ENCODE measurements at regions not wholly inside any gene's neighbourhood (a gene's known extent, or its start where the extent isn't known, plus 50 kb on each side); places are given as distances from the start of the nearest gene placed in this dataset.

- no peak overlapping the region for H3K27ac ChIP-seq (ENCODE audit: low read depth, low read length)
- H3K4me1 ChIP-seq (ENCODE audit: control insufficient read depth, insufficient read depth, low read length, unreplicated experiment) = no peaks in the 10 kb centered on the region
- no peak overlapping the region for H2AFZ ChIP-seq (ENCODE audit: low read length, unreplicated experiment)
- no peaks in the 10 kb centered on the region for H3K79me2 ChIP-seq (ENCODE audit: control insufficient read depth, insufficient read depth, low read length, unreplicated experiment)
- H3K27me3 ChIP-seq (ENCODE audit: insufficient read depth, low read length) = peaks cover 13% of the 10 kb centered on the region; the same call in 1 of the 2 replicates
- H3K4me3 ChIP-seq (ENCODE audit: low read depth, low read length) = no peak overlapping the region
- no peaks in the 10 kb centered on the region for H3K36me3 ChIP-seq (ENCODE audit: insufficient read depth, low read length)
These were observed 84.2 kb upstream of the SLC2A1 start for GRCh38 chr1:43042773-43043457.

- no peak overlapping the region for H3K4me3 ChIP-seq (ENCODE audit: low read depth, low read length)
- H3K27ac ChIP-seq (ENCODE audit: low read depth, low read length) = no peak overlapping the region
- no peaks in the 10 kb centered on the region for H3K36me3 ChIP-seq (ENCODE audit: insufficient read depth, low read length)
- peaks cover 13% of the 10 kb centered on the region; the same call in 1 of the 2 replicates for H3K27me3 ChIP-seq (ENCODE audit: insufficient read depth, low read length)
- no peak overlapping the region for H2AFZ ChIP-seq (ENCODE audit: low read length, unreplicated experiment)
- no peaks in the 10 kb centered on the region for H3K79me2 ChIP-seq (ENCODE audit: control insufficient read depth, insufficient read depth, low read length, unreplicated experiment)
- no peaks in the 10 kb centered on the region for H3K4me1 ChIP-seq (ENCODE audit: control insufficient read depth, insufficient read depth, low read length, unreplicated experiment)
These were observed 83.5 kb upstream of the SLC2A1 start for GRCh38 chr1:43042127-43042526.

GRCh38 chr1:43041591-43041990 is 82.9 kb upstream of the SLC2A1 start:
- H3K36me3 ChIP-seq (ENCODE audit: insufficient read depth, low read length) = no peaks in the 10 kb centered on the region

GRCh38 chr1:43039228-43040055 is 80.8 kb upstream of the SLC2A1 start:
- Histone ChIP-seq H3K79me2 (ENCODE audit: control insufficient read depth, insufficient read depth, low read length, unreplicated experiment) (no peaks in the 10 kb centered on the region), H2AFZ (ENCODE audit: low read length, unreplicated experiment) (no peak overlapping the region), H3K27me3 (ENCODE audit: insufficient read depth, low read length) (no peaks in the 10 kb centered on the region), H3K27ac (ENCODE audit: low read depth, low read length) (no peak overlapping the region), H3K36me3 (ENCODE audit: insufficient read depth, low read length) (no peaks in the 10 kb centered on the region), H3K4me3 (ENCODE audit: low read depth, low read length) (no peak overlapping the region), H3K4me1 (ENCODE audit: control insufficient read depth, insufficient read depth, low read length, unreplicated experiment) (no peaks in the 10 kb centered on the region)

More at GRCh38 chr1:43041591-43041990, 82.9 kb upstream of the SLC2A1 start:
- Histone ChIP-seq H3K79me2 (ENCODE audit: control insufficient read depth, insufficient read depth, low read length, unreplicated experiment) (no peaks in the 10 kb centered on the region), H3K27ac (ENCODE audit: low read depth, low read length) (no peak overlapping the region), H3K4me3 (ENCODE audit: low read depth, low read length) (no peak overlapping the region), H3K4me1 (ENCODE audit: control insufficient read depth, insufficient read depth, low read length, unreplicated experiment) (no peaks in the 10 kb centered on the region), H3K27me3 (ENCODE audit: insufficient read depth, low read length) (peaks cover 13% of the 10 kb centered on the region; the same call in 1 of the 2 replicates), H2AFZ (ENCODE audit: low read length, unreplicated experiment) (no peak overlapping the region)

- Histone ChIP-seq H3K4me3 (ENCODE audit: low read depth, low read length) (no peak overlapping the region), H3K36me3 (ENCODE audit: insufficient read depth, low read length) (no peaks in the 10 kb centered on the region), H3K27me3 (ENCODE audit: insufficient read depth, low read length) (no peaks in the 10 kb centered on the region), H3K4me1 (ENCODE audit: control insufficient read depth, insufficient read depth, low read length, unreplicated experiment) (no peaks in the 10 kb centered on the region), H2AFZ (ENCODE audit: low read length, unreplicated experiment) (no peak overlapping the region), H3K79me2 (ENCODE audit: control insufficient read depth, insufficient read depth, low read length, unreplicated experiment) (no peaks in the 10 kb centered on the region), H3K27ac (ENCODE audit: low read depth, low read length) (no peak overlapping the region)
These were observed 79.7 kb upstream of the SLC2A1 start for GRCh38 chr1:43038232-43038935.

GRCh38 chr1:43037466-43037865 is 78.8 kb upstream of the SLC2A1 start:
- no peak overlapping the region for H3K4me3 ChIP-seq (ENCODE audit: low read depth, low read length)
- H3K36me3 ChIP-seq (ENCODE audit: insufficient read depth, low read length) = no peaks in the 10 kb centered on the region
- H3K27me3 ChIP-seq (ENCODE audit: insufficient read depth, low read length) = no peaks in the 10 kb centered on the region
- no peaks in the 10 kb centered on the region for H3K79me2 ChIP-seq (ENCODE audit: control insufficient read depth, insufficient read depth, low read length, unreplicated experiment)
- no peak overlapping the region for H2AFZ ChIP-seq (ENCODE audit: low read length, unreplicated experiment)
- H3K4me1 ChIP-seq (ENCODE audit: control insufficient read depth, insufficient read depth, low read length, unreplicated experiment) = no peaks in the 10 kb centered on the region
- no peak overlapping the region for H3K27ac ChIP-seq (ENCODE audit: low read depth, low read length)

- Histone ChIP-seq H3K27ac (ENCODE audit: low read depth, low read length) (no peak overlapping the region), H3K27me3 (ENCODE audit: insufficient read depth, low read length) (no peaks in the 10 kb centered on the region), H3K4me3 (ENCODE audit: low read depth, low read length) (no peak overlapping the region)
These were observed 78.3 kb upstream of the SLC2A1 start for GRCh38 chr1:43036932-43037331.

GRCh38 chr1:43035821-43036741 is 77.4 kb upstream of the SLC2A1 start:
- Histone ChIP-seq H3K36me3 (ENCODE audit: insufficient read depth, low read length) (no peaks in the 10 kb centered on the region), H2AFZ (ENCODE audit: low read length, unreplicated experiment) (no peak overlapping the region)

More at GRCh38 chr1:43036932-43037331, 78.3 kb upstream of the SLC2A1 start:
- H3K4me1 ChIP-seq (ENCODE audit: control insufficient read depth, insufficient read depth, low read length, unreplicated experiment) = no peaks in the 10 kb centered on the region
- no peak overlapping the region for H2AFZ ChIP-seq (ENCODE audit: low read length, unreplicated experiment)
- H3K79me2 ChIP-seq (ENCODE audit: control insufficient read depth, insufficient read depth, low read length, unreplicated experiment) = no peaks in the 10 kb centered on the region
- H3K36me3 ChIP-seq (ENCODE audit: insufficient read depth, low read length) = no peaks in the 10 kb centered on the region

GRCh38 chr1:43034778-43035177 is 76.1 kb upstream of the SLC2A1 start:
- Histone ChIP-seq H2AFZ (ENCODE audit: low read length, unreplicated experiment) (no peak overlapping the region), H3K27ac (ENCODE audit: low read depth, low read length) (no peak overlapping the region), H3K27me3 (ENCODE audit: insufficient read depth, low read length) (no peaks in the 10 kb centered on the region), H3K79me2 (ENCODE audit: control insufficient read depth, insufficient read depth, low read length, unreplicated experiment) (no peaks in the 10 kb centered on the region), H3K4me1 (ENCODE audit: control insufficient read depth, insufficient read depth, low read length, unreplicated experiment) (no peaks in the 10 kb centered on the region), H3K4me3 (ENCODE audit: low read depth, low read length) (no peak overlapping the region), H3K36me3 (ENCODE audit: insufficient read depth, low read length) (no peaks in the 10 kb centered on the region)

More at GRCh38 chr1:43035821-43036741, 77.4 kb upstream of the SLC2A1 start:
- Histone ChIP-seq H3K4me3 (ENCODE audit: low read depth, low read length) (no peak overlapping the region), H3K4me1 (ENCODE audit: control insufficient read depth, insufficient read depth, low read length, unreplicated experiment) (no peaks in the 10 kb centered on the region), H3K79me2 (ENCODE audit: control insufficient read depth, insufficient read depth, low read length, unreplicated experiment) (no peaks in the 10 kb centered on the region), H3K27ac (ENCODE audit: low read depth, low read length) (no peak overlapping the region), H3K27me3 (ENCODE audit: insufficient read depth, low read length) (no peaks in the 10 kb centered on the region)

GRCh38 chr1:43034195-43034658 is 75.6 kb upstream of the SLC2A1 start:
- Histone ChIP-seq H3K4me1 (ENCODE audit: control insufficient read depth, insufficient read depth, low read length, unreplicated experiment) (no peaks in the 10 kb centered on the region), H3K79me2 (ENCODE audit: control insufficient read depth, insufficient read depth, low read length, unreplicated experiment) (no peaks in the 10 kb centered on the region), H2AFZ (ENCODE audit: low read length, unreplicated experiment) (no peak overlapping the region), H3K4me3 (ENCODE audit: low read depth, low read length) (no peak overlapping the region), H3K27ac (ENCODE audit: low read depth, low read length) (no peak overlapping the region), H3K36me3 (ENCODE audit: insufficient read depth, low read length) (no peaks in the 10 kb centered on the region), H3K27me3 (ENCODE audit: insufficient read depth, low read length) (peaks cover 3% of the 10 kb centered on the region)
